Upper lobe of right lung (tissue), 1 donor: ENCODE measurements at regions not wholly inside any gene's neighbourhood (a gene's known extent, or its start where the extent isn't known, plus 50 kb on each side); places are given as distances from the start of the nearest gene placed in this dataset.

ENCODE experiments used
- ATAC-seq: fragments of 200-7000 bp; cut with Tn5 transposase; one replicate; pipeline ENCODE4 v1.9.1; 2020; ENCODE audit warnings: mild to moderate bottlenecking, moderate library complexity
- DNase-seq: peaks from one replicate; pipeline ENCODE4 v3.0.0-alpha.2; 2020
- H3K27ac ChIP-seq: fragments of 200-600 bp; one replicate; pipeline ENCODE4 v1.8.0; 2022
- H3K27me3 ChIP-seq: fragments of 200-600 bp; one replicate; pipeline ENCODE4 v1.8.0; 2022; ENCODE audit warnings: mild to moderate bottlenecking
- H3K36me3 ChIP-seq: fragments of 200-600 bp; one replicate; pipeline ENCODE4 v1.8.0; 2022
- H3K4me1 ChIP-seq: fragments of 200-600 bp; one replicate; pipeline ENCODE4 v1.8.0; 2022
- H3K4me3 ChIP-seq: fragments of 200-600 bp; one replicate; pipeline ENCODE4 v1.8.0; 2022; ENCODE audit warnings: mild to moderate bottlenecking
- H3K9me3 ChIP-seq: fragments of 200-600 bp; one replicate; pipeline ENCODE4 v1.8.0; 2022
- CTCF ChIP-seq: fragments of 200-600 bp; IDR thresholded peaks from one replicate; pipeline ENCODE4 v1.8.0; 2022; ENCODE audit warnings: antibody characterized with exemption
- intact Hi-C: fragments of 100-400 bp; cut with DNase I; formaldehyde crosslinking; loops from one replicate; pipeline ENCODE4 v1.11.0; 2022
- donor health status: DM: no; HTN: yes; CAD: no; lungs with severe emphysema.

GRCh38 chr3:74173090-74173489, 441.4 kb downstream of the CNTN3 start:
- intact Hi-C loops = no loop called here
- ATAC-seq (no peak), DNase-seq (no peak)
- H3K27me3 ChIP-seq = no peaks in the 10 kb centered on the region
- no peak overlapping the region for H3K27ac ChIP-seq
- H3K4me3 ChIP-seq = no peak overlapping the region
- H3K9me3 ChIP-seq = no peaks in the 10 kb centered on the region
- H3K36me3 ChIP-seq = no peaks in the 10 kb centered on the region
- no peaks in the 10 kb centered on the region for H3K4me1 ChIP-seq
- TF ChIP-seq CTCF = no peak

- no peak for ATAC-seq
- no peak for DNase-seq
- H3K27me3 ChIP-seq = no peaks in the 10 kb centered on the region
- H3K4me3 ChIP-seq = no peak overlapping the region
- H3K4me1 ChIP-seq = no peaks in the 10 kb centered on the region
- H3K27ac ChIP-seq = no peak overlapping the region
- intact Hi-C loops = no loop called here
- no peaks in the 10 kb centered on the region for H3K36me3 ChIP-seq
- TF ChIP-seq CTCF = no peak
- no peaks in the 10 kb centered on the region for H3K9me3 ChIP-seq
Measured at GRCh38 chr3:74167926-74168325, 446.5 kb downstream of the CNTN3 start.

GRCh38 chr3:74165211-74165610, 449.2 kb downstream of the CNTN3 start:
- Histone ChIP-seq H3K4me1 (no peaks in the 10 kb centered on the region), H3K36me3 (no peaks in the 10 kb centered on the region), H3K4me3 (no peak overlapping the region), H3K9me3 (no peaks in the 10 kb centered on the region), H3K27ac (no peak overlapping the region), H3K27me3 (no peaks in the 10 kb centered on the region)
- ATAC-seq (no peak), DNase-seq (no peak)
- TF ChIP-seq CTCF = no peak
- intact Hi-C loops = no loop called here

DNA sequence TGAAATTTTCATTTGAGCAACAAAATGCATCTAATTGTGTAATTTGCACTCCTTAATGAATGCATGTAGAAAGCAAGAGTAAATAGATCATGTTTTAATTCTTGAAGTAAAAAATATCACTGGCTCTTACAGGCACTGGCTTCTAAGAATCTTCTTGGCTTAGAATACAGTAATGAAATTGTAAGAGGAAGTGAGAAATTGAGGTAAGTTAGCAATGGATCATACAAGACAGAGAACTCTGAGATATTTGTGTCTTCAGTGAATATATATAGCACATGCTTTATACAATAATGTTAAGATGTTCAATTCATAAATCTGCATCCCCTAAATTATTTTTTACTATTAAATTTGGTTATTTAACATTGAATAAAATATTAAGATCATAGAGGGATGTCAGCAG, 465.0 kb downstream of the CNTN3 start:
- TF ChIP-seq CTCF = no peak
- ATAC-seq (no peak), DNase-seq (no peak)
- Histone ChIP-seq H3K9me3 (no peaks in the 10 kb centered on the region), H3K36me3 (no peaks in the 10 kb centered on the region), H3K27ac (no peak overlapping the region), H3K27me3 (no peaks in the 10 kb centered on the region), H3K4me1 (no peaks in the 10 kb centered on the region), H3K4me3 (no peak overlapping the region)
- intact Hi-C loops = no loop called here

DNA sequence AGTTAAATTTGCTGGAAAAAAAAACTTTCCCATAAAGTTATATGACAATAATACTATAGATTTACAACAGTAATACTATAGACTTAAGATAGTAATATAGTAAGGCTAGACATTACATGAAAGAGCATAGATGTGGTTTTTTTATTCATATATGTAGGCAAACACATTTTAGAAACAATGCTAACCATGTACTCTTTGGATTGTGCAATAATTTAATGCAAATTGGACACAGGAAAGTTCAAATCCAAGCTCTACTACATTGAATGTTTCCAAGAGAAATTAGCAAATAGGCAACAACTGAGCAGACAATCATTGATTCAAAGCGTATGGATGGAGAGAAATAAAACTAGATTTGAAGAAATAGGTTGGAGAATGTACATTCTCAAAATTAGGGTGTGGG, 469.2 kb downstream of the CNTN3 start:
- Histone ChIP-seq H3K27ac (no peak overlapping the region), H3K9me3 (no peaks in the 10 kb centered on the region), H3K4me1 (no peaks in the 10 kb centered on the region), H3K27me3 (no peaks in the 10 kb centered on the region), H3K4me3 (no peak overlapping the region), H3K36me3 (no peaks in the 10 kb centered on the region)
- DNase-seq (no peak), ATAC-seq (no peak)
- intact Hi-C loops = no loop called here
- no peak for TF ChIP-seq CTCF

GRCh38 chr3:74139648-74140047, 474.8 kb downstream of the CNTN3 start:
- Histone ChIP-seq H3K27me3 (no peaks in the 10 kb centered on the region), H3K27ac (no peak overlapping the region), H3K9me3 (no peaks in the 10 kb centered on the region), H3K4me3 (no peak overlapping the region), H3K4me1 (no peaks in the 10 kb centered on the region), H3K36me3 (no peaks in the 10 kb centered on the region)
- intact Hi-C loops = no loop called here
- ATAC-seq (no peak), DNase-seq (no peak)
- no peak for TF ChIP-seq CTCF
